ENCODE measurements at regions not wholly inside any gene's neighbourhood (a gene's known extent, or its start where the extent isn't known, plus 50 kb on each side); places are given as distances from the start of the nearest gene placed in this dataset.

DNA sequence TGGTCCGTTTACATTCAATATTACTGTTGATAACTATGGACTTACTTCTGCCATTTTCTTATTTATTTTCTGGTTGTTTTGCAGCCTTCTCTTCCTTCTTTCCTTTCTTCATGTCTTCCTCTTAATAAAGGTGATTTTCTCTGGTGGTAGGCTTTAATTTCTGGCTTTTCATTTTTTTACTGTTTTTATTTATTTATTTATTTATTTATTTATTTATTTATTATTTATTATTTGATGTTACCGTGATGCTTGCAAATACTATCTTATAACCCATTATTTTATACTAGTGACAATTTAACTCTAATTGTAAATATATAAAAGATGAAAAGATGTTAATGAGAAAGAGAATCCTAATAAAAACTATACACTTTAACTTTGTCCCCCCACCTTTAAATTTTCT is 112.8 kb downstream of the SPIN3 start:
- no peak overlapping the region for H2AFZ ChIP-seq (ENCODE audit: low read length)
- WGBS (ENCODE audit: extremely low coverage, insufficient read length, low lambda C conversion rate): no CpG with 5 or more reads among the region's 2 CpGs
- H3K27me3 ChIP-seq (ENCODE audit: insufficient read depth, low read length): no peaks in the 10 kb centered on the region
- H2BK12ac ChIP-seq (ENCODE audit: insufficient read length, low read depth, low read length): no peak overlapping the region
- DNase-seq: no peak
- no peak overlapping the region for H3T11ph ChIP-seq (ENCODE audit: low read length)
- Mint-ChIP-seq H3K27me3 (ENCODE audit: low read depth) (peaks cover 1% of the 10 kb centered on the region; the same call in 1 of the 2 replicates), H3K27ac (no peak overlapping the region), H3K4me3 (no peak overlapping the region), H3K4me1 (peaks cover 0 to 4% of the 10 kb centered on the region in 2 experiments; a peak in 1 of 4 replicates), H3K36me3 (ENCODE audit: insufficient read depth in 1 of 3, low read depth in 3 of 3) (no peaks in the 10 kb centered on the region; a peak in 2 of 7 replicates), H3K9me3 (peaks cover 81 to 85% of the 10 kb centered on the region in 2 experiments)
- H3K9ac ChIP-seq (ENCODE audit: extremely low read depth, insufficient read length, low read length): no peak overlapping the region
- no peaks in the 10 kb centered on the region for H3K23me2 ChIP-seq (ENCODE audit: insufficient read length, low read depth, low read length, poor library complexity, severe bottlenecking)
- no peaks in the 10 kb centered on the region for H3K79me2 ChIP-seq (ENCODE audit: insufficient read depth, low read length)
- H4K20me1 ChIP-seq (ENCODE audit: control insufficient read depth, insufficient read depth, insufficient read length): no peaks in the 10 kb centered on the region
- no peak overlapping the region for H3K56ac ChIP-seq (ENCODE audit: insufficient read length, low read depth, low read length)
- no peak overlapping the region for H2BK15ac ChIP-seq (ENCODE audit: low read depth, low read length)
- no peak overlapping the region for H2BK20ac ChIP-seq (ENCODE audit: low read depth, low read length, poor library complexity, severe bottlenecking)
- H4K91ac ChIP-seq (ENCODE audit: insufficient read length, low read depth, low read length): no peak overlapping the region
- peaks cover 12% of the 10 kb centered on the region for H3K9me3 ChIP-seq (ENCODE audit: control insufficient read depth, low read depth, low read length)
- no peak overlapping the region for H3K4me2 ChIP-seq (ENCODE audit: insufficient read depth, insufficient read length, low read length)
- no peak overlapping the region for H2AK5ac ChIP-seq (ENCODE audit: insufficient read length, low read length)
- H3K14ac ChIP-seq (ENCODE audit: insufficient read depth, low read length): no peak overlapping the region
- no peak overlapping the region for H2BK120ac ChIP-seq (ENCODE audit: low read depth, low read length, poor library complexity, severe bottlenecking)
- no peak overlapping the region for H4K5ac ChIP-seq (ENCODE audit: insufficient read length, low read depth, low read length)
- no peak overlapping the region for H3K23ac ChIP-seq (ENCODE audit: insufficient read length, low read depth, low read length)
- no peak overlapping the region for H2BK5ac ChIP-seq (ENCODE audit: insufficient read length, low read length)
- TF ChIP-seq, protein P1, sequence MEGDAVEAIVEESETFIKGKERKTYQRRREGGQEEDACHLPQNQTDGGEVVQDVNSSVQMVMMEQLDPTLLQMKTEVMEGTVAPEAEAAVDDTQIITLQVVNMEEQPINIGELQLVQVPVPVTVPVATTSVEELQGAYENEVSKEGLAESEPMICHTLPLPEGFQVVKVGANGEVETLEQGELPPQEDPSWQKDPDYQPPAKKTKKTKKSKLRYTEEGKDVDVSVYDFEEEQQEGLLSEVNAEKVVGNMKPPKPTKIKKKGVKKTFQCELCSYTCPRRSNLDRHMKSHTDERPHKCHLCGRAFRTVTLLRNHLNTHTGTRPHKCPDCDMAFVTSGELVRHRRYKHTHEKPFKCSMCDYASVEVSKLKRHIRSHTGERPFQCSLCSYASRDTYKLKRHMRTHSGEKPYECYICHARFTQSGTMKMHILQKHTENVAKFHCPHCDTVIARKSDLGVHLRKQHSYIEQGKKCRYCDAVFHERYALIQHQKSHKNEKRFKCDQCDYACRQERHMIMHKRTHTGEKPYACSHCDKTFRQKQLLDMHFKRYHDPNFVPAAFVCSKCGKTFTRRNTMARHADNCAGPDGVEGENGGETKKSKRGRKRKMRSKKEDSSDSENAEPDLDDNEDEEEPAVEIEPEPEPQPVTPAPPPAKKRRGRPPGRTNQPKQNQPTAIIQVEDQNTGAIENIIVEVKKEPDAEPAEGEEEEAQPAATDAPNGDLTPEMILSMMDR (conservative IDR thresholded peaks at IDR 0.05): no peak
- no peaks in the 10 kb centered on the region for H3K4me1 ChIP-seq (ENCODE audit: insufficient read depth, low read length)
- no peak overlapping the region for H3K27ac ChIP-seq (ENCODE audit: insufficient read length, low read depth, low read length)
- no peak overlapping the region for H3K18ac ChIP-seq (ENCODE audit: insufficient read length, low read depth, low read length)
- no peak overlapping the region for H4K8ac ChIP-seq (replicated peaks; ENCODE audit: insufficient read length, low read depth, low read length)
- H3K4ac ChIP-seq (ENCODE audit: low read depth, low read length): no peak overlapping the region
- no peaks in the 10 kb centered on the region for H3K79me1 ChIP-seq (ENCODE audit: insufficient read depth, low read depth, low read length, poor library complexity, severe bottlenecking)
